ENCODE measurements at regions not wholly inside any gene's neighbourhood (a gene's known extent, or its start where the extent isn't known, plus 50 kb on each side); places are given as distances from the start of the nearest gene placed in this dataset.

- no TSS peak for BruUV-seq (replicated peaks)
- H3K4me3 ChIP-seq (ENCODE audit: low read depth, low read length, poor library complexity, severe bottlenecking), result no peak overlapping the region
- H3K27me3 ChIP-seq (replicated peaks; ENCODE audit: insufficient read depth, low read depth, low read length, poor library complexity), result no peaks in the 10 kb centered on the region
- no peaks in the 10 kb centered on the region for H3K4me1 ChIP-seq (ENCODE audit: insufficient read depth, low read length, poor library complexity, severe bottlenecking)
- intact Hi-C loops (cut with micrococcal nuclease; ENCODE audit: unreplicated experiment), result no loop called here
- H3K36me3 ChIP-seq (ENCODE audit: insufficient read depth, low read length, poor library complexity, severe bottlenecking), result no peaks in the 10 kb centered on the region
- H3K27ac ChIP-seq (ENCODE audit: low read depth, low read length, poor library complexity, severe bottlenecking), result no peak overlapping the region
- H3K9me3 ChIP-seq (ENCODE audit: low read depth, low read length, poor library complexity, severe bottlenecking), result no peaks in the 10 kb centered on the region
- CTCF ChIA-PET, result no interaction called here
- DNase-seq (ENCODE audit: low spot score), result no peak
- POLR2A ChIA-PET (ENCODE audit: low non-redundant PET), result no interaction called here
- TF ChIP-seq CTCF (conservative IDR thresholded peaks at IDR 0.05; ENCODE audit: low read depth, low read length) (no peak), EZH2 (IDR thresholded peaks at IDR 0.05; ENCODE audit: borderline replicate concordance, low read depth, low read length, poor library complexity, severe bottlenecking) (no peak)
Measured at GRCh38 chr20:55684578-55684977, 320.7 kb downstream of the CBLN4 start.

GRCh38 chr20:55678970-55679667 lies 326.2 kb downstream of the CBLN4 start:
- intact Hi-C loops (cut with micrococcal nuclease; ENCODE audit: unreplicated experiment), result no loop called here
- Histone ChIP-seq H3K9me3 (ENCODE audit: low read depth, low read length, poor library complexity, severe bottlenecking) (peaks cover 5% of the 10 kb centered on the region), H3K27me3 (replicated peaks; ENCODE audit: insufficient read depth, low read depth, low read length, poor library complexity) (no peaks in the 10 kb centered on the region), H3K4me3 (ENCODE audit: low read depth, low read length, poor library complexity, severe bottlenecking) (no peak overlapping the region), H3K36me3 (ENCODE audit: insufficient read depth, low read length, poor library complexity, severe bottlenecking) (no peaks in the 10 kb centered on the region), H3K27ac (ENCODE audit: low read depth, low read length, poor library complexity, severe bottlenecking) (no peak overlapping the region), H3K4me1 (ENCODE audit: insufficient read depth, low read length, poor library complexity, severe bottlenecking) (no peaks in the 10 kb centered on the region)
- BruUV-seq (replicated peaks), result no TSS peak
- POLR2A ChIA-PET (ENCODE audit: low non-redundant PET), result no interaction called here
- DNase-seq (ENCODE audit: low spot score), result no peak
- CTCF ChIA-PET, result no interaction called here
- TF ChIP-seq CTCF (conservative IDR thresholded peaks at IDR 0.05; ENCODE audit: low read depth, low read length) (no peak), EZH2 (IDR thresholded peaks at IDR 0.05; ENCODE audit: borderline replicate concordance, low read depth, low read length, poor library complexity, severe bottlenecking) (no peak)

- no TSS peak for BruUV-seq (replicated peaks)
- Histone ChIP-seq H3K27me3 (replicated peaks; ENCODE audit: insufficient read depth, low read depth, low read length, poor library complexity) (no peaks in the 10 kb centered on the region), H3K9me3 (ENCODE audit: low read depth, low read length, poor library complexity, severe bottlenecking) (peaks cover 13% of the 10 kb centered on the region), H3K4me1 (ENCODE audit: insufficient read depth, low read length, poor library complexity, severe bottlenecking) (no peaks in the 10 kb centered on the region), H3K27ac (ENCODE audit: low read depth, low read length, poor library complexity, severe bottlenecking) (no peak overlapping the region), H3K4me3 (ENCODE audit: low read depth, low read length, poor library complexity, severe bottlenecking) (no peak overlapping the region), H3K36me3 (ENCODE audit: insufficient read depth, low read length, poor library complexity, severe bottlenecking) (no peaks in the 10 kb centered on the region)
- CTCF ChIA-PET, result no interaction called here
- TF ChIP-seq EZH2 (IDR thresholded peaks at IDR 0.05; ENCODE audit: borderline replicate concordance, low read depth, low read length, poor library complexity, severe bottlenecking) (no peak), CTCF (conservative IDR thresholded peaks at IDR 0.05; ENCODE audit: low read depth, low read length) (no peak)
- POLR2A ChIA-PET (ENCODE audit: low non-redundant PET), result no interaction called here
- intact Hi-C loops (cut with micrococcal nuclease; ENCODE audit: unreplicated experiment), result no loop called here
- no peak for DNase-seq (ENCODE audit: low spot score)
Measured at GRCh38 chr20:55678126-55678525, 327.2 kb downstream of the CBLN4 start.
